SHP77 (cell line): ENCODE measurements at regions not wholly inside any gene's neighbourhood (a gene's known extent, or its start where the extent isn't known, plus 50 kb on each side); places are given as distances from the start of the nearest gene placed in this dataset.

Experiments
- DNase-seq, 2 experiments: peaks; one replicate each; lab custom pipeline; 2025; lab: John Stamatoyannopoulos, UW

DNA sequence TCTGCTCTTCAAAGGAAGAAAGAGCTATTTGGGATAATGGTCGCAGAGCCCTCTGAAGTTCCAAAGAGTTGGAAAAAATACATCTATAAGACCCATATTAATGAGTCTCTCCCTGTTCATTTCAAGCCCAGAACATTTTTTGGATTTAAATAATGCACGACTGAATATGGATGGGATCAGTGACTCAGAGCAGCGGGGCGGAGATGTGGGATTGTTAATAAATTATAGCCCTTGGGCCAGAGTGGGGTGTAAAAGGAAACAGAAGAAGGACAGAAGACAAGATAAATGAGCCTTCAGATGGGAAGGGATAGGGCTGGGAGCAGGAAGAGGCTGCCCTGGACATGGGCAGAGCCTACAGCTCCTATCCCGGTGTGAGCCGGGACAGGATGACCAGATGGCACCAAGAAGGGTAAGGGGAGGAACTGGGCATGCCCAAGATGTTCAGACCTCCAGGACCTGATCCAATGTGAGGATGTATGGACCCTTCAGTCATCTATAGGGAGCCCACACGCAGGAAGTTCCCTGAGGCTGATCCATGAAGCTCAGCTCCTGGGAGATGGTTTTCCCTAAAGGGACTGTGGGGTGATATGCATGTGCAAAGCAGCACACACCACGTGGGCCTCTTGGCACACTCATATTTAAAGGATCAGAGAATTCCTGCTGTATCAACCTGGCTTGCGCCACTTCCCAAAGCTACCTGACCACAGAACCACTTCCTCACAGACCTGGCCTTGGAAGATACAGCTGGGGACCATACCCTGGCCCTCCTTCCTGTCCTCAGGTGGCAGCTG is 96.1 kb upstream of the PLXNA4 start:
- no peak for DNase-seq

DNA sequence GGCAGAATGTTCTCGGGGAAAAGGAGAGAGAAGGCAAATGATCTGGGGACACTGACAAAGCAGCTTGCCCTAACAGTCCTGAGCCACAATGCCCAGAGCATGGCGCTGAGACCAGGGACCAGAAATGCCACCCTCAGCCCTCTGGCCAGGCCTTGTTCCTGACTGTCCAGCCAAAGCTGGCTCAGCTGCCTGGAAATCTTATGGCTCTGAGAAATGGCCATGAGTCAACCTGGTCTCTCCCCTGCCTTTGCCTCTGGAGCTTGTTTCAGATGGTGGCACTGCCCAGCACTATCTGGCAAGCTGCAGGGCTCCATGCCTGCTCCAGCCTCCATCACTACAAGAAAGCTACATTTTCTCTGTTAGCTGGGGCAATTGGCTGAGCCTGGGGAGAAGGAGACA is 90.5 kb upstream of the PLXNA4 start:
- DNase-seq: no peak

DNA sequence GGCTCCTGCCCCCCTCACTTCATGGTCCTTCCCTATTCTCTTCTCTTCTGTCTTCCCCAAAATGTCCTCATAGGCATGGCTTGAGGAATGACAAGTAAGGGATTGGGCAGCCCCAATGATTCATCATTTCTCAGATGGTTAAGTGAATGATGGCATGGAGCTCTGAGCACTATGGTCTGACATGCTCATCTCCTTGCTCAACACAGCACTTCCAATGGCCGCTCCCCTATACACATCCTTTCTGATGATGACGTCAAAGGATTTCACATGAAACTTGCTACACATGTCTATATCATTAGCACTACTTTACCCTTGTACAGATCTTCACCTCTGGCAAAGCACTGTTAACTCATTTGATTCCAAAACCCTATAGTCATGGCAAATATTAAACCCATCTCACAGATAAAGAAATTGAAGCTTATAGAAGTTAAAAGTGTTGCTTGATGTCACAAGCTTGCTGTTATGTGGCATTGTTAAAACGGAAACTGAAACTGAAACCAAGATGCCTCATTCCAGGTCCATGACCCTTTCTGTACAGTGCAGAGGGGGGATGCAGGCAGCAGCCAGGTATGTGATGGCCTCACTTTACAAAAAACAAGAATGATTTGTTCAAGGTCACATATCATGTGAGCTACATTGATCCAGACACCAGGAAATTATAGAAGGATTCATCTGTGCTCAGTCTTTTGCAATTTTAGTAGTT is 90.0 kb upstream of the PLXNA4 start:
- no peak for DNase-seq

DNA sequence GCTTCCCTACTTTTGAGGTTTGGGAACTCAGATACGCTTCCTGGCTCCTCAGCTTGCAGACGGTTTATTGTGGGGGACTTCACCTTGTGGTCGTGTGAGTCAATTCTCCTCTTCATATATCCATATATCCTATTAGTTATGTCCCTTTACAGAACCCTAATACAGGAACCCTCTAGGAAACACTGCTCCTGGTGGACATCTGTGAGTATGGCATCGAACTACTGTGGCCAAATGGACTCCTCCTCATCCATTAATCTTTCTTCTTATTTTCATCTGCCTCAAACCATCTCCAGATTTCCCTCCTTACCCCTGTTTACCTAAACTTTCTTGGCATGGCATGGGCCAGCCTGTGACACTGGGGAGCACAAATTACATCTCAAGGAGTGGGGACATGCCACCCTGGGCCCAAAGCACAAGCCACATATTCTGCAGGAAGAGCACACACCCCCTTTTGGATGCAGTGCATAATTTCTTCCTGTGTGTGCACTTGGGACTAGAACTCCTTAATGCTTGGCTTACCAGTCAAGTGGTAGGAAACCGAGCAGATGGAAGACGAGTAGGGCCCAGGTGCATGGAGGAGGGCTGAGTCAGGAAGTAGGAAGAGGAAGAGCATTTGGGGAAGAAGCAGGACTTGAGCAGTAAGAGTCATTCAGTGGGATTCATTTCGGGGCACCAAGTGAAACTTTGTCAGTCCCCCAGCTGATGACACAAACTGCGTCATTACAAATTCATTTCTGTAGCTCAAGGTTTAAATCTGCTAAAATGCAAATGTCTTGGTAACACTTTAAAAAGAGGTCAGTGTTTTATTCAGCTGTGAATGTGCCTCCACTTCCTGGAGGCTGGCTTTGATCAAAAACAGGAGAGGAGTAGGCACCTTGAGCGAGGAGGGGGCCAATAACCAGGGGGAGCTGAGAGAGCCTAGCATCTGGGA is 80.8 kb upstream of the PLXNA4 start:
- DNase-seq: peak in 1 of 2 experiments; percentile 2

DNA sequence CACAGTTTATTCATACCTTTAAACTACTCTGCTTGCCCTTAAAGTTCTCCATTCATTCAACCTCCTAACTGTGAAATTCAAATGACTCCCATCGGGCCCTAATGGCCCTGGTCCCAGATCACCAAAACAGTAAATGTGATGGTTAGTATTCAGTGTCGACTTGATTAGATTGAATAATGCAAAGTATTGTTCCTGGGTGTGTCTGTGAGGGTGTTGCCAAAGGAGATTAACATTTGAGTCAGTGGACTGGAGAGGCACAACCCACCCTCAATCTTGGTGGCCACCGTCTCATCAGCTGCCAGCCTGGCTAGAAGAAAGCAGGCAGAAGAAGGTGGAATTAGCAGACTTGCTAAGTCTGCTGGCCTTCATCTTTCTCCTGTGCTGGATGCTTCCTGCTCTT is 80.1 kb upstream of the PLXNA4 start:
- no peak for DNase-seq

DNA sequence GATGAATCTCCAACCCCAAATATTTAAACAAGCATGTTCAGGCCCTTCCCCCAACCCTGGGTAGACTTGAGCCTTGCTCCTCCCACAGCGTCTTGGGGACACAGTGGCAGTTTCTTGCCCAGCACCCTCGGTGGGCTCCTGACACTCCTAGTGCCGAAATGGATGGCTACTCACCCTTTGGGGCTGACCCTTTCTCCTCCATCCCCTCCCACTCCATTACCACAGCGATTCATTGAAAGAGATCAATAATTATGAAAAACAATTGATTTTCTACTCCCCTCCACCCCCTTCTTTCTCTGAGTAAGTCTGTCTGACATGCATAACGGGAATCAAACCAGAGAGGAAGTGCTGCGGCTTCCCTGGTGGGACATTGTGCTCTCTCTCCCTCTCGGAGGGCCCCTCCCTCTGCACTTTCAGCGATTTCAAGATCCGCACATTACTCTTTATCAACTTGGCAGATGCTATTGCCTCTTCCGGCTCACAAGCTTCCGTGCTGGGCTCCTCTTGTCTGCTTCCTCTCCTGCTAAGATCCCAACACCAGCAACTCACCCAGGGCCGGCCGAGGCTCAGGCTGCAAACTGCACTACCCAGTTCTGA is 79.0 kb upstream of the PLXNA4 start:
- no peak for DNase-seq

DNA sequence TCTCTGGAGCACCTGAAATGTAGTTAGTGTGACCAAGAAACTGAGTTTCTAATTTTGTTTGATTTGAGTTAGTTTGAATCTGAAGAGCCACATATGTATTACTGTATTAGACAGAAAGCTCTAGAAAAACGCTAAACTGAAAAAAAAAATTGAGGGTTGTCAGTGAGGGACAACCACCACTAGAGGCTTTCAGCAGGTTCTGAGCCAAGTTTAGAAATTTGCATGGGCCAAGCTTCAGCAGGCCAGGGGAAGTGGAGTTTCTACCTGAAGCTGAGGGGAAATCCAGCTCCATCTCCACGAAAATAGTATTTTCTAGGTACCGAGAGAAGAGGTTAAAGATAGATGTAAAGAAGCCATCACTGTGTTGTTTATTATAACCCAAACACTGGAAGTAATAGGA is 77.9 kb upstream of the PLXNA4 start:
- DNase-seq: no peak

DNA sequence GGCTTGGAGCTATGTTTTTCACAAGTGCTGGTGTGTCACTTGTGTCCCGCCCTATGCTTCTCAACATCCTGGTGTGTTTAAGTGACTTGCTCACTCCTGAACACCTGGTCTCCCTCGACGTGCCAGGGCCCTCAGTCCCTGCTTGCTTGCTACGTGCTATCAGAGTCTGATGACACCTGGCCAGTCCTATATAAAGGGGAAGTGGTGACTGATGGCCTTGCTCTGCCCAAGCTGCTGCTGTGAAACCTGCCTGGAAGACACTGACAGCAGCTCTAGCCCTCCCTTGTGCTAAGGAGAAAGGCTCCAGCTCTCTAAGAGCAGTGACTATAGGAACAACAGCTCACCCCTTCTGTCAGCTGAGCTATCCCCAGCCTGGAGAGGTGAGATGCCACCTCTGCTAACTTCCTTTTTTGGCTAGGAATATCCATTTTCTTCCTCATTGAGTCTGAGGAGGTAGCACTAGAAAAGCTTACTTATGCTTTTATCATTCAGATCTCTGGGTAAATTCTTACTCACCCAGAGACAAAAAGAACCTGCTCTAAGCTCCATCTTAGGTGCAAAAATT is 77.2 kb upstream of the PLXNA4 start:
- DNase-seq: no peak

DNA sequence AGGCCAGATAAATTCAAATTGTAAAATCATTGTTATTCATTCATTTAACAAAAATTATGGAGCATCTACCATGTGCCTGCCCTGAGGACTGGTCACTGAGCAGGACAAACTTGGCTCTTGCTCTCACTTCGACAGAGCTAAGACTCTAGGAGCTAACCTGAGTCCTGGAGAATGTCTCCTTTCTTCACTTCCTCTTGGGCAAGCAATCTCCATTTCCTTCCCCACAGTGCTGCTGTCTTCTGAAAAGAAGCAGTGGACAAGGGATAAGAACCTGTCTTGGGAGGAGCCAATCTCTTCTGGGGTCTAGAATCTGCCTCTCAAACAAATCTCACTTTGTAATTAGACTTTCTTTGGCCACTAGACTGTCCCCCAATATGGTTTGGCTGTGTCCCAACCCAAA is 76.2 kb upstream of the PLXNA4 start:
- DNase-seq: no peak

DNA sequence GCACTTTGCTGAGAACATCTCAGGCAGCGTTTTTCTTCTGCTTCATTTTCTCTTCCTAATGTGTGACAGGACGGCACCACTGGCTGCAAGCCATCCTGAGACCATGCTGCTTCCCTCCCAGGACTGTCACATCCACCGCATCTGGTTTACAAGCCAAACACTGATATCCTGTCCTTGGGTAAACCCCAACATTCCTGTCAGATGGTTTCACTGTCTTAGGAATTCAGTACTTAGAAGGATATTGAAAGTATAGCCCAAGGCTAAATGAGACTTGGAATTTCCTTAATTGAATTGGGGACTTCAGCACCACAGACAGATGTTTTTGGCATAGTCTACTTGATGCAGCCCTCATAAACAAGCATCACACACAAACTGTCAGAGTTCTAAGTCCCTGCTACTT is 74.2 kb upstream of the PLXNA4 start:
- DNase-seq: no peak

DNA sequence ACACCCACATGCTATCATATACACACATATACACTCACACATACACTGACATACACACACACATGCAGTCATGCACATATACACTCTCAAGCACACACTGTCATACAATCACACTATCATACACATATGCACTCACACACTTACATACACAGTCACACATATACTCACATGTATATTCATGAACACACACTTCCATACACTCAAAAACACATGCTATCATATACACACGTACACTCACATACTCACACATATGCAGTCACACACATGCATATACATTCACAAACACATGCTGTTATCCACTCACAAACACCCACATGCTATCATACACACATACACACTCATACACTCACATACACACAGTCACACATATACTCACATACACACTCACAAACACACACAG is 71.0 kb upstream of the PLXNA4 start:
- DNase-seq: no peak

DNA sequence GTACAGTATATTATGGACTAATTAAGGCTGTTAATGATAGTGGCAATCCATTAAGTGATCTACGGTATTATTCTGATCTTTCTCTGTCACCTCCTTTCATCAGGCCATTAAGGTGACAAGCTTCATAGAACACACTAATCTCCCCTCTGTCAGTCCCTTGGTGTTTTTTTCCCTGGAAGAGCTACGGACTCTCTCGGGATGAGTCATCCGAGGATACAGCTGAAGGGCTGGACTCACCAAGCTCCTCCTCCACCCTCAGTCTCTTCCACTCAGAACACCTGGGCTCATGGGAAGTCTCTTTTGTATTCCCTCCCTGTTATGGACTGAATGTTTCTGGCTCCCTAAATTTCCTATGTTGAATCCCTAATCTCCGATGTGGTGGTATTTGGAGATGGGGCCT is 69.8 kb upstream of the PLXNA4 start:
- no peak for DNase-seq

DNA sequence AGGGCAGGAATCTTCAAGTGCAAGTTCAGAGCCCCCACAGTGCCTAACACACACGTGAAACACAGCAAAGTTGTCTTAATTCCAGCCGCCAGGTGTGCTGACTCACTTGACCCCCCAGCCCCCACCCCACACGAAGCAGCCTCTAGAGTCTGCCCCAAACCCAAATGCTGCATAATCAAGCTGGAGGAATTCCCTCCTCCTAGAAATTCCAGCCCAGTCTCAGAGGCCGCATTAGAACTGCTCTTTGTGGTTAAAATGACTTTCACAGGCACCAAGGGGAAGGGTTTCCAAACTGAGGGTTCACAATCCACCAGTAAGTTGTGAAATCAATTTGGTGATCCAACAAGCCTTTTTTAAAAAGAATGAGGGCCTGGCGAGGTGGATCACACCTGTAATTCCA is 67.0 kb upstream of the PLXNA4 start:
- DNase-seq: no peak

DNA sequence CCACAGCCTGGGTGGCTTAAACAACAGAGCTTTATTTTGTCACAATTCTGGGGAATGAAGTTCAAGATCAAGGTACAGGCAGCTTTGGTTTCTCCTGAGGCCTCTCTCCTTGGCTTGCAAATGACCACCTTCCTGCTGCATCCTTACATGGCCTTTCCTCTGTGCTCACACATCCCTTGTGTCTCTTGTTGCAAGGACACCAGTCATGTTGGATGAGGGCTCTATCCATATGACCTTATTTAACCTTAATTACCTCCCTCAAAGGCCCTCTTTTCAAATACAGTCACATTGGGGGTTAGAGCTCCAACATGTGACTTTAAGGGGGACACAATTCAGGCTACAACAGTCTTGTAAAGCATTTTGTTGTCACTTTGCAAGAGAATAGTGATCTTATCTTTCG is 65.0 kb upstream of the PLXNA4 start:
- no peak for DNase-seq

DNA sequence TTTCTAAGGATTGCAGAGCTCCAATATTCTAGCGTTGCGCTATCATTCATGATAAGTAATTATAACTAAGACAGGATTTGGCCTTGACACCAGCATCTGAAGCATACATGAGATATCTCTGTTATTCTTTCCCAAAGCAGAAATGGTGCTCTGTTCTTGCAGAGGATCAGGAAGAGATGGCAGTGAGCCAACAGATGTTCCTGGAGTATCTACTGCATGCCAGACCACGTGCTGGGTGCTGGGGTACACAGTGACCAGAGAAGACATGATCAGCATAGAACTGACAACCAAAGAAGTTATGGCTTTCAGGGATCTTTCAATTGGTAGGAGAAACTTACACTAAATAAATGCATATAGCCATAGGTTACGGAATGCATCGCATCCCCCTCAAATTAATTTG is 63.7 kb upstream of the PLXNA4 start:
- no peak for DNase-seq

DNA sequence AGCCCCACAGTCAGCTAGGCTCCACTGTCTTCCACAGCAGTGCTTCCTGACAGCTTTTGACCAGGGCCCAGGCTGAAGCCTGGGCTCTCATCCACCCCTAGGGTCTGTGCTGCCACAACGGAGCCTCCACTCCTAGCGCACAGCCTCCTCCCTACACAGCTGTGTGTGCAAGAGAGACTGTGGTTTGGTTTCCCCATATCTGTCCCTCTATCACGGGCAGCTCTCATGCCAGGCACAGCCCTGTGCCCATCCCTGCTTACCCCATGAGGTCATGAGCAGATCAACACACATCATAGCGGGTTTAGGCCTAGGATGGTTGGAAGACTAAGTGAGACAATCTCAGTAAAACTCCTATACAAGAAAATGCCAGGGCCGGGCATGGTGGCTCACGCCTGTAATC is 61.7 kb upstream of the PLXNA4 start:
- DNase-seq: no peak

DNA sequence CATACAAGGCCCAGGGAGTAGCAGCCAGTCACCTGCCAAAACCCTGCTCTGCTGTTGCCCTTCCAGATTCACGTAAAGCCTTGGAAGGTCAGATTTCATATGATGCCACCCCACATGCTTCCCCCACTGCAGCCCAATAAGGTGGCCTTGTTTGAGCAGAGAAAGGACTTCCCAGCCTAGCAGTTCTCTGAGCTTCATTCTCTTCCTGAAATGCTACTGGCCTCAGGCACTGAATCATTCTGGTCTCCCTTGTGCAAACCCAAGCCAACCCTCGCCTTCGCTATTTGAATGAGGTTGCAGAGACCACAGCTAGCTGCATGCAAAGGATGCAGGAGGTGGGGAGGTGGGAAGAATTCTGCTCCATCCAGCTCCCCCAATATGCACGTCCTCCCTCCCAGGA is 60.3 kb upstream of the PLXNA4 start:
- DNase-seq: no peak

DNA sequence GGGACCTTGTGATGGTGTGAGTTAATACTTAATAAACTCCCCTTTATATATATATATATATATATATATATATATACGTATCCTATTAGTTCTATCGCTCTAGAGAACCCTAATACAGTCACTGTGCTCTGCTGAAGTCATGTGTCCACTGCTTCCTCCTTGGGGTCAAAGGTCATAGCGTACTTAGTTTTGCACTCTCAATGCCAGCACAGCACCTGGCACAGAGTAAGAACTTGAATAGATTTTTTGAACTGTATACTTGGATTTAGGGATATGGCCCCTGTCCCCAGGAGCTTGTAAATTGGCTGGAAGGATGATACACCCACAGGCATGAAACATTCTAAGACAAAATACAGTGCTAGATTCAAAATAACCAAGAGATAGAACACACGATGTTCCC is 58.9 kb upstream of the PLXNA4 start:
- DNase-seq: no peak

DNA sequence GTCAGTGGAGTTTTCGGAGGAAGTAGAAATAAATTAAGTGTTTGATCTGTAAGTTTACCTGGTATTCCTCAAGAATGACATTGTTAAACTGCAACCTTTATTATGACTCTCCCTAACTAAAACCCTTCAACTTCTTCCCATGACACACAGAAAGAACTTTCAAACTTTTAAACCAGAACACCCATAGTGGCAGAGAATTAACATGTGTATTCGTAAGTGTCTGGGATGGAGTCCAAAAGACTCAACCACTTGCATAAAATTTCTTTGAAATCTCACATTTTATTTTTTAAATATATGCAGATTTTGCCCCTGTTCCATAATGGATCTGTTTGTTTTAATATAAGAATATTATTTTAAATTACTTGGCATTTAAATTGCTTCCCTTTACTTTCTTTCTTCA is 54.6 kb upstream of the PLXNA4 start:
- no peak for DNase-seq
